ENCODE measurements at regions not wholly inside any gene's neighbourhood (a gene's known extent, or its start where the extent isn't known, plus 50 kb on each side); places are given as distances from the start of the nearest gene placed in this dataset.

DNA sequence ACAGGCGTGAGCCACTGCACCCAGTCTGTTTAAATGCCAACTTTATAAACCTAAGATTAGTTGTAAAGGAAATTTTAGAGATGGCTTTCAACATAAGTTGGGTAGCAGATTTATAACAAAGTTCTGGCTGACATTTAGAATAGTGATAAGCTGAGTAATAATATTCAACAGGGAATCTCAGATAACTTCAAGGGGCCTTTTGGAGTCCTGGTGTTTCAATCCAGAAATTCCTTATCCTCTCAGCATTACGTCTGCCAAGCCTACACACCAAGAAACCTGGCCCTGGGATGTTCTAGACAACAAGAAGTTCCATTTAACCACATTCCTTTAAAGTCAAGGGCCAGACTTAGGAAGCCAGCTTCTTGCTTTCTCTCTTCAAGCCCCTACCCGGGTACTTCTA, 59.5 kb upstream of the DYRK2 start:
- H3K9me3 ChIP-seq (ENCODE audit: low read length): no peaks in the 10 kb centered on the region
- no peaks in the 10 kb centered on the region for H3K79me2 ChIP-seq (replicated peaks; ENCODE audit: insufficient read depth, low read length)
- H3K4me3 ChIP-seq (ENCODE audit: low read length): no peak overlapping the region
- H3K27me3 ChIP-seq (ENCODE audit: insufficient read depth, low read depth, low read length): no peaks in the 10 kb centered on the region
- H3K9ac ChIP-seq (ENCODE audit: low read length): no peak overlapping the region
- no peak overlapping the region for H2AFZ ChIP-seq (ENCODE audit: low read depth, low read length)
- H3K27ac ChIP-seq (ENCODE audit: low read length): no peak overlapping the region
- H4K20me1 ChIP-seq (ENCODE audit: insufficient read depth): no peaks in the 10 kb centered on the region
- H3F3A ChIP-seq (ENCODE audit: insufficient read depth, low read length, poor library complexity, severe bottlenecking): no peaks in the 10 kb centered on the region
- H3K9me2 ChIP-seq (ENCODE audit: insufficient read depth, low read length): no peaks in the 10 kb centered on the region
- H3K4me2 ChIP-seq (ENCODE audit: low read length): no peak overlapping the region
- no peak for TF ChIP-seq RAD21 (conservative IDR thresholded peaks at IDR 0.05)
- no peaks in the 10 kb centered on the region for H3K36me3 ChIP-seq (ENCODE audit: insufficient read depth, low read length)

DNA sequence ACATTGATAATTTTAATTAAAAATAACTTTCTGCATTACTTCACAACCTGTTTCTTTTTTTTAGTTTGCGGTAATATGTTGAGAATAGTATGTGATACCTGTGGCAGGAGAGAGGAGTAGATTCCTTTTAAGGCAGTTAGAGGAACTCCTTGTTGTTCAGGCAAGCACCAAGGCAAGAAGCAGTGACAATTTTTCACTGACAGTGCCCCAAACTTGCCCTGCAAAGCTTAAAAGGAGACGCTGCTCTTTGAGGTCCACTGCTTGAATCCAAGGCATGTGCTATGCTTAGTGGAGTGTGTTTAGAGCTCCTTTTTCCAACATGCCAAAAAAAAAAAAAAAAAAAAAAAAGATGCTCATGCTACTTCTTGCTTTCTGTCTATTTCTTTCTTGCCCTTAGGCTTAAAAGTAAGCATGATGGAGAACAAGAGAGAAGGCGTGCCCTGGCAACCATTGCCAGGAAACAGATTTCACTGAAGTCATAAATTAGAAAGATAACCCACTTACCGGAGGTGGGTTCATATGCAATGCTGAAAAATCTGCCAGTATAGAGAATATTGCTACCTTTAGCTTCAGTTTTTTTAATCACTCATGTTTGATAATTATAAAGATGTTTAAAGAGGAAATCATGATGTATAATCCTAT, 58.3 kb upstream of the DYRK2 start:
- no peaks in the 10 kb centered on the region for H4K20me1 ChIP-seq (ENCODE audit: insufficient read depth)
- H3K4me3 ChIP-seq (ENCODE audit: low read length): no peak overlapping the region
- H3K27ac ChIP-seq (ENCODE audit: low read length): no peak overlapping the region
- no peaks in the 10 kb centered on the region for H3K27me3 ChIP-seq (ENCODE audit: insufficient read depth, low read depth, low read length)
- H3F3A ChIP-seq (ENCODE audit: insufficient read depth, low read length, poor library complexity, severe bottlenecking): no peaks in the 10 kb centered on the region
- H3K79me2 ChIP-seq (replicated peaks; ENCODE audit: insufficient read depth, low read length): no peaks in the 10 kb centered on the region
- no peak for TF ChIP-seq RAD21 (conservative IDR thresholded peaks at IDR 0.05)
- TF ChIP-seq MXI1 (conservative IDR thresholded peaks at IDR 0.05; ENCODE audit: poor library complexity, severe bottlenecking): no peak
- no peak for TF ChIP-seq EP300 (conservative IDR thresholded peaks at IDR 0.05; ENCODE audit: poor library complexity, severe bottlenecking)
- no peak for TF ChIP-seq POLR2AphosphoS5 (IDR thresholded peaks at IDR 0.05)
- TF ChIP-seq SMC3 (conservative IDR thresholded peaks at IDR 0.05; ENCODE audit: poor library complexity): no peak
- TF ChIP-seq, protein P1, sequence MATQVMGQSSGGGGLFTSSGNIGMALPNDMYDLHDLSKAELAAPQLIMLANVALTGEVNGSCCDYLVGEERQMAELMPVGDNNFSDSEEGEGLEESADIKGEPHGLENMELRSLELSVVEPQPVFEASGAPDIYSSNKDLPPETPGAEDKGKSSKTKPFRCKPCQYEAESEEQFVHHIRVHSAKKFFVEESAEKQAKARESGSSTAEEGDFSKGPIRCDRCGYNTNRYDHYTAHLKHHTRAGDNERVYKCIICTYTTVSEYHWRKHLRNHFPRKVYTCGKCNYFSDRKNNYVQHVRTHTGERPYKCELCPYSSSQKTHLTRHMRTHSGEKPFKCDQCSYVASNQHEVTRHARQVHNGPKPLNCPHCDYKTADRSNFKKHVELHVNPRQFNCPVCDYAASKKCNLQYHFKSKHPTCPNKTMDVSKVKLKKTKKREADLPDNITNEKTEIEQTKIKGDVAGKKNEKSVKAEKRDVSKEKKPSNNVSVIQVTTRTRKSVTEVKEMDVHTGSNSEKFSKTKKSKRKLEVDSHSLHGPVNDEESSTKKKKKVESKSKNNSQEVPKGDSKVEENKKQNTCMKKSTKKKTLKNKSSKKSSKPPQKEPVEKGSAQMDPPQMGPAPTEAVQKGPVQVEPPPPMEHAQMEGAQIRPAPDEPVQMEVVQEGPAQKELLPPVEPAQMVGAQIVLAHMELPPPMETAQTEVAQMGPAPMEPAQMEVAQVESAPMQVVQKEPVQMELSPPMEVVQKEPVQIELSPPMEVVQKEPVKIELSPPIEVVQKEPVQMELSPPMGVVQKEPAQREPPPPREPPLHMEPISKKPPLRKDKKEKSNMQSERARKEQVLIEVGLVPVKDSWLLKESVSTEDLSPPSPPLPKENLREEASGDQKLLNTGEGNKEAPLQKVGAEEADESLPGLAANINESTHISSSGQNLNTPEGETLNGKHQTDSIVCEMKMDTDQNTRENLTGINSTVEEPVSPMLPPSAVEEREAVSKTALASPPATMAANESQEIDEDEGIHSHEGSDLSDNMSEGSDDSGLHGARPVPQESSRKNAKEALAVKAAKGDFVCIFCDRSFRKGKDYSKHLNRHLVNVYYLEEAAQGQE (IDR thresholded peaks at IDR 0.05; ENCODE audit: borderline replicate concordance): no peak
- TF ChIP-seq, protein P2, sequence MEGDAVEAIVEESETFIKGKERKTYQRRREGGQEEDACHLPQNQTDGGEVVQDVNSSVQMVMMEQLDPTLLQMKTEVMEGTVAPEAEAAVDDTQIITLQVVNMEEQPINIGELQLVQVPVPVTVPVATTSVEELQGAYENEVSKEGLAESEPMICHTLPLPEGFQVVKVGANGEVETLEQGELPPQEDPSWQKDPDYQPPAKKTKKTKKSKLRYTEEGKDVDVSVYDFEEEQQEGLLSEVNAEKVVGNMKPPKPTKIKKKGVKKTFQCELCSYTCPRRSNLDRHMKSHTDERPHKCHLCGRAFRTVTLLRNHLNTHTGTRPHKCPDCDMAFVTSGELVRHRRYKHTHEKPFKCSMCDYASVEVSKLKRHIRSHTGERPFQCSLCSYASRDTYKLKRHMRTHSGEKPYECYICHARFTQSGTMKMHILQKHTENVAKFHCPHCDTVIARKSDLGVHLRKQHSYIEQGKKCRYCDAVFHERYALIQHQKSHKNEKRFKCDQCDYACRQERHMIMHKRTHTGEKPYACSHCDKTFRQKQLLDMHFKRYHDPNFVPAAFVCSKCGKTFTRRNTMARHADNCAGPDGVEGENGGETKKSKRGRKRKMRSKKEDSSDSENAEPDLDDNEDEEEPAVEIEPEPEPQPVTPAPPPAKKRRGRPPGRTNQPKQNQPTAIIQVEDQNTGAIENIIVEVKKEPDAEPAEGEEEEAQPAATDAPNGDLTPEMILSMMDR (IDR thresholded peaks at IDR 0.05; ENCODE audit: poor library complexity, severe bottlenecking): no peak
- no peak overlapping the region for H3K9ac ChIP-seq (ENCODE audit: low read length)
- H3K9me3 ChIP-seq (ENCODE audit: low read length): no peaks in the 10 kb centered on the region
- no peak overlapping the region for H3K4me2 ChIP-seq (ENCODE audit: low read length)
- H3K9me2 ChIP-seq (ENCODE audit: insufficient read depth, low read length): no peaks in the 10 kb centered on the region
- no peaks in the 10 kb centered on the region for H3K36me3 ChIP-seq (ENCODE audit: insufficient read depth, low read length)
- no peak overlapping the region for H2AFZ ChIP-seq (ENCODE audit: low read depth, low read length)

DNA sequence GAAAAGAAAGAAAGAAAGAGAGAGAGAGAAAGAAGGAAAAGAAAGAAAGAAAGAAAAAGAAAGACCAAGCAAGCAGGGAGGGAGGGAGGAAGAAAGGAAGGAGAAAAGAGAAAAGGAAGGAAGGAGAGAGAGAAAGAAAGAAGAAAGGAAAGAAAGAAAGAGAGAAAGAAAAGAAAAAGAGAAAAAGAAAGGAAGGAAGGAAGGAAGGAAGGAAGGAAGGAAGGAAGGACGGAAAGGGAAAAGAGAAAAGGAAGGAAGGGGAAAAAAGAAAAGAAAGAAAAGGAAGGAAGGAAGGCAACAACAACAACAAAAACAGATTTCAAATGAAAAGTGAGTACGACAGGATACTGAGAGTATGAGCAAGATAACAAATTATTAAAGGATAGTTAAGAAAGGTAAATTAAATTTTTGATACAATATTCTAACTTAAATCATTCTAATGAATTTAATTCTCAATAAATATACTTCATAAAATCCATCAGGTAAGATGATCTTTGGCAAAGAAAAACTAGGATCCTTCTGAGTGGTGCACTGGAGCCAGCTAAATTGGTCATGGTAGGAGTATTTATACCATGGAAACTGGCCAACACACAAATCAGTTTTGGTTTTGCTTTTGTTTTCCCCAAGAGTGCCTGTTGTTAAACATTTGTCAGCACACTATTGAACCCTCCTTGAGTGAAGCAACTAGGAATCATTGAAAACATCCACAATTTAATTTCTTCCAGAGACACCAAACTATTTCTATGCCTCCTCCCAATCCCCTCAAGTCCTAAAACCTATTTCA, 56.1 kb upstream of the DYRK2 start:
- Histone ChIP-seq H3K27ac (ENCODE audit: low read length) (no peak overlapping the region), H4K20me1 (ENCODE audit: insufficient read depth) (no peaks in the 10 kb centered on the region), H3K9me3 (ENCODE audit: low read length) (no peaks in the 10 kb centered on the region), H3K9me2 (ENCODE audit: insufficient read depth, low read length) (no peaks in the 10 kb centered on the region), H3K4me2 (ENCODE audit: low read length) (no peak overlapping the region), H3K27me3 (ENCODE audit: insufficient read depth, low read depth, low read length) (no peaks in the 10 kb centered on the region), H3K36me3 (ENCODE audit: insufficient read depth, low read length) (no peaks in the 10 kb centered on the region), H3F3A (ENCODE audit: insufficient read depth, low read length, poor library complexity, severe bottlenecking) (no peaks in the 10 kb centered on the region), H2AFZ (ENCODE audit: low read depth, low read length) (no peak overlapping the region), H3K79me2 (replicated peaks; ENCODE audit: insufficient read depth, low read length) (no peaks in the 10 kb centered on the region), H3K9ac (ENCODE audit: low read length) (no peak overlapping the region), H3K4me3 (ENCODE audit: low read length) (no peak overlapping the region)
- TF ChIP-seq, protein P2 (IDR thresholded peaks at IDR 0.05; ENCODE audit: poor library complexity, severe bottlenecking): no peak
- TF ChIP-seq EP300 (conservative IDR thresholded peaks at IDR 0.05; ENCODE audit: poor library complexity, severe bottlenecking) (no peak), TAF1 (IDR thresholded peaks at IDR 0.05; ENCODE audit: low read depth) (no peak), POLR2AphosphoS5 (IDR thresholded peaks at IDR 0.05) (no peak), MXI1 (conservative IDR thresholded peaks at IDR 0.05; ENCODE audit: poor library complexity, severe bottlenecking) (no peak), SMC3 (conservative IDR thresholded peaks at IDR 0.05; ENCODE audit: poor library complexity) (no peak)
- TF ChIP-seq, protein P1 (IDR thresholded peaks at IDR 0.05; ENCODE audit: borderline replicate concordance): no peak

Data from neural cell (in vitro differentiated cells).